ENCODE measurements at regions not wholly inside any gene's neighbourhood (a gene's known extent, or its start where the extent isn't known, plus 50 kb on each side); places are given as distances from the start of the nearest gene placed in this dataset.

DNA sequence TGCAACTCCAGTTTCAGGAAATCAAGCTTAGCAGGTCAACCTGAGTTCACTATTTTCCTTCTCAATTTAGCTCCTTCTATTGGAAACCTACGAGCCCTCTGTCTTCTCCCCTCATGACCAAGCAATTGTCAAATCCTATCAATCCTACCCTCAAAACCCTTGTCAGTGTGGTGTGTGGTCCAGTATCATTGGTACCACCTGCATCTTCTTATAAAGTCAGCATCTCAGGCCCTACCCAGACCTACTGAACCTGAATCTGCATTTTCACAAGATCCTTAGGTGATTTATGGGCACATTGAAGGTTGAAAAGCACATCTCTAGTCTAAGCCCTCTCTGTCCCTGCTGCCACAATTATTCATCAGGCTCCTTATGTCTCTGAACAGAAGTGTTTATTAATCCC is 77.6 kb upstream of the NR4A3 start:
- ChIA-PET CTCF (no interaction called here), POLR2A (no interaction called here)
- no peak overlapping the region for H3K27ac ChIP-seq (ENCODE audit: low read depth, low read length)
- H3K9me3 ChIP-seq (ENCODE audit: control insufficient read depth, insufficient read depth, low read length) = no peaks in the 10 kb centered on the region
- TF ChIP-seq, protein P1, sequence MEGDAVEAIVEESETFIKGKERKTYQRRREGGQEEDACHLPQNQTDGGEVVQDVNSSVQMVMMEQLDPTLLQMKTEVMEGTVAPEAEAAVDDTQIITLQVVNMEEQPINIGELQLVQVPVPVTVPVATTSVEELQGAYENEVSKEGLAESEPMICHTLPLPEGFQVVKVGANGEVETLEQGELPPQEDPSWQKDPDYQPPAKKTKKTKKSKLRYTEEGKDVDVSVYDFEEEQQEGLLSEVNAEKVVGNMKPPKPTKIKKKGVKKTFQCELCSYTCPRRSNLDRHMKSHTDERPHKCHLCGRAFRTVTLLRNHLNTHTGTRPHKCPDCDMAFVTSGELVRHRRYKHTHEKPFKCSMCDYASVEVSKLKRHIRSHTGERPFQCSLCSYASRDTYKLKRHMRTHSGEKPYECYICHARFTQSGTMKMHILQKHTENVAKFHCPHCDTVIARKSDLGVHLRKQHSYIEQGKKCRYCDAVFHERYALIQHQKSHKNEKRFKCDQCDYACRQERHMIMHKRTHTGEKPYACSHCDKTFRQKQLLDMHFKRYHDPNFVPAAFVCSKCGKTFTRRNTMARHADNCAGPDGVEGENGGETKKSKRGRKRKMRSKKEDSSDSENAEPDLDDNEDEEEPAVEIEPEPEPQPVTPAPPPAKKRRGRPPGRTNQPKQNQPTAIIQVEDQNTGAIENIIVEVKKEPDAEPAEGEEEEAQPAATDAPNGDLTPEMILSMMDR (IDR thresholded peaks at IDR 0.05; ENCODE audit: low read depth, low read length) = no peak
- peaks cover 3% of the 10 kb centered on the region for H3K27me3 ChIP-seq (ENCODE audit: control insufficient read depth, insufficient read depth, low read length)
- no peak for DNase-seq (ENCODE audit: low read depth, low spot score)
- no peak overlapping the region for H3K4me3 ChIP-seq (ENCODE audit: low read depth, low read length)

DNA sequence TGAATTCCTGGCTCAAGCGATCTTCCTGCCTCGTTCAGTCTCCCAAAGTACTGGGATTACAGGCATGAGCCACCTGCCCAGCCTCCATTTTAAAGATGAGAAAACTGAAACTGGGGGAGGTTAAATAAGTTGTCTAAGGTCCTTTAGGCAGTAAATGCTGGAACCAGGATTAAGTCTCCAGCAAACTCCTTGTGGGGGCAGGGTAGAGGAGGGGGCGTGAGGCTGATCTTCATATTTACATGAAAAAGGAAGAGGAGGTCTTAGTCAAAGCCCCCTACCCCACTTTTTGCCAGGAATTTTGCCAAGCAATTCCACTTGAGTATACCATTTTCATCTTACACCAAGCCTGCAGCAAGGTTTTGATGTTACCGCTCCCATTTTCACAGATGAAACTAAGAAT is 76.6 kb upstream of the NR4A3 start:
- CTCF ChIA-PET = no interaction called here
- H3K9me3 ChIP-seq (ENCODE audit: control insufficient read depth, insufficient read depth, low read length) = no peaks in the 10 kb centered on the region

DNA sequence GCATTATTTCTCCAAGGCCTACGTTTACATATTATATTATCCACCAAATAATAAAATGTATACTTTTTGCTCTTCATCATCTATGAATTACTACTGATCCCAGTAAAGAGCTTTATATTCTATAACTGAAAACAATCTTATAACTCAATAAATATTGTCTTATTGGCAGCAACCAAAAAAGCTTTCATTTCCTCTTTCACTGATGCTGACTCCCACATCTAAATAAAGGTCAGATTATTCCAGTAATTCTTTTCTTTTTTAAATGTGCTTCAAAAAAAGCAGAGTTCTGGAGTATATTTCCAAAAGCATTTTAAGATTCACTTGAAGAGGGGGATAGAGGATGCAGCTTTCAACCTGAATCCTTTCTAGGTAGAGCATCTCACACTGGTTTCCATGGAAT is 75.3 kb upstream of the NR4A3 start:
- TF ChIP-seq, protein P1 (IDR thresholded peaks at IDR 0.05; ENCODE audit: low read depth, low read length) = no peak
- ChIA-PET POLR2A (no interaction called here), CTCF (no interaction called here)
- no peaks in the 10 kb centered on the region for H3K9me3 ChIP-seq (ENCODE audit: control insufficient read depth, insufficient read depth, low read length)
- no peaks in the 10 kb centered on the region for H3K27me3 ChIP-seq (ENCODE audit: control insufficient read depth, insufficient read depth, low read length)
- no peak overlapping the region for H3K27ac ChIP-seq (ENCODE audit: low read depth, low read length)
- no peak for DNase-seq (ENCODE audit: low read depth, low spot score)
- H3K4me3 ChIP-seq (ENCODE audit: low read depth, low read length) = no peak overlapping the region

More for the DNA sequence above, 76.6 kb upstream of the NR4A3 start:
- POLR2A ChIA-PET = no interaction called here
- no peak overlapping the region for H3K27ac ChIP-seq (ENCODE audit: low read depth, low read length)
- H3K4me3 ChIP-seq (ENCODE audit: low read depth, low read length) = no peak overlapping the region
- H3K27me3 ChIP-seq (ENCODE audit: control insufficient read depth, insufficient read depth, low read length) = no peaks in the 10 kb centered on the region
- TF ChIP-seq, protein P1 (IDR thresholded peaks at IDR 0.05; ENCODE audit: low read depth, low read length) = no peak
- DNase-seq (ENCODE audit: low read depth, low spot score) = no peak

DNA sequence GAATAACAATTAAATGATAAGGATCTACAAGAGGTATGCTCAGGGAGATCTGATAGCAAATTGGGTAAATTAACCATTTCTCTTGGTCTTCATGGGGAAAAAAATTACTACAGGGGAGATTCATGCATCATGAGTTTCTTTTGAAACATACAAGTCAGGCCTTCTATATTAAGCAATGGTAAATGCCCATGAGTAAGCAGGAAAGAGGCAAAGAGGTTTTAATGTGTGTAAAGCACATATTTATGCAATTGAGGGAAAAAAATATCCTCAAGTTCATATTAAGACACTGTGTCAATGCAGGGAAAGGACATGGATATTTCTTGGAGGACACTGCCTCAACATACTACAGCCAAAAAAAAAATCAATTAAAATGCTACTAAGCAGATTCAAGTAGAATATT is 73.4 kb upstream of the NR4A3 start:
- ChIA-PET CTCF (no interaction called here), POLR2A (no interaction called here)
- TF ChIP-seq, protein P1 (IDR thresholded peaks at IDR 0.05; ENCODE audit: low read depth, low read length) = no peak
- DNase-seq (ENCODE audit: low read depth, low spot score) = no peak
- Histone ChIP-seq H3K9me3 (ENCODE audit: control insufficient read depth, insufficient read depth, low read length) (no peaks in the 10 kb centered on the region), H3K27ac (ENCODE audit: low read depth, low read length) (no peak overlapping the region), H3K27me3 (ENCODE audit: control insufficient read depth, insufficient read depth, low read length) (no peaks in the 10 kb centered on the region), H3K4me3 (ENCODE audit: low read depth, low read length) (no peak overlapping the region)

DNA sequence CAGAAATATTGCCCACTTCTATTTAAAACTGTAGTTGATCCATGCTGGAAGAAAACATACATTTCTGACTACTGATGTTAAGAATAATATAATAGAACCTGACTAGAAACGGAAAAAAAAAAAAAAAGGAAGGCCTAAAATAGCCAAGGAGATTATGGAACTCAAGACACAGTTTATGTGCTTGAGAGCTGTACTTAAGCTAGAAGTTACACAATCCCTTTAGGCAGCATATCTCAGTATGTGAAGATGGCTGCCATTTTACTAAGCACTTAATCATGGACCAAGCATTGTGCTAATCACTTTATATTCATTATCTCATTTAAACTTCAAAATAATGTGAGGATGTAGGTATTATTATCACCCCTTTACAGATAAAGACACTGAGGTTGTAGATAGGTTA is 73.0 kb upstream of the NR4A3 start:
- H3K9me3 ChIP-seq (ENCODE audit: control insufficient read depth, insufficient read depth, low read length) = no peaks in the 10 kb centered on the region
- H3K27ac ChIP-seq (ENCODE audit: low read depth, low read length) = no peak overlapping the region
- POLR2A ChIA-PET = no interaction called here
- no peaks in the 10 kb centered on the region for H3K27me3 ChIP-seq (ENCODE audit: control insufficient read depth, insufficient read depth, low read length)
- no peak for DNase-seq (ENCODE audit: low read depth, low spot score)
- no peak overlapping the region for H3K4me3 ChIP-seq (ENCODE audit: low read depth, low read length)
- TF ChIP-seq, protein P1 (IDR thresholded peaks at IDR 0.05; ENCODE audit: low read depth, low read length) = no peak
- CTCF ChIA-PET = no interaction called here

Measured in AG04450 (cell line).